PC-9 (cell line): ENCODE measurements at regions not wholly inside any gene's neighbourhood (a gene's known extent, or its start where the extent isn't known, plus 50 kb on each side); places are given as distances from the start of the nearest gene placed in this dataset.

Experiments
- CTCF ChIP-seq: fragments of 200-600 bp; sonication (generic); conservative IDR thresholded peaks from 2 replicates; pipeline ENCODE4 v1.6.1; 2017; ENCODE audit warnings: mixed run types, antibody characterized with exemption, mild to moderate bottlenecking, moderate library complexity
- EZH2 ChIP-seq: fragments of 200-600 bp; sonication (generic); IDR thresholded peaks from 2 replicates; pipeline ENCODE4 v1.8.0; 2017; ENCODE audit warnings: antibody characterized with exemption, low read depth

- TF ChIP-seq CTCF (no peak), EZH2 (no peak)
These were observed 198.4 kb downstream of the HAO1 start for GRCh38 chr20:7741866-7742265.
